ENCODE measurements at regions not wholly inside any gene's neighbourhood (a gene's known extent, or its start where the extent isn't known, plus 50 kb on each side); places are given as distances from the start of the nearest gene placed in this dataset.

GRCh38 chr3:94525043-94525442, 462.2 kb downstream of the NSUN3 start:
- no peaks in the 10 kb centered on the region for H3K9me3 Mint-ChIP-seq
- TF ChIP-seq, protein P1, sequence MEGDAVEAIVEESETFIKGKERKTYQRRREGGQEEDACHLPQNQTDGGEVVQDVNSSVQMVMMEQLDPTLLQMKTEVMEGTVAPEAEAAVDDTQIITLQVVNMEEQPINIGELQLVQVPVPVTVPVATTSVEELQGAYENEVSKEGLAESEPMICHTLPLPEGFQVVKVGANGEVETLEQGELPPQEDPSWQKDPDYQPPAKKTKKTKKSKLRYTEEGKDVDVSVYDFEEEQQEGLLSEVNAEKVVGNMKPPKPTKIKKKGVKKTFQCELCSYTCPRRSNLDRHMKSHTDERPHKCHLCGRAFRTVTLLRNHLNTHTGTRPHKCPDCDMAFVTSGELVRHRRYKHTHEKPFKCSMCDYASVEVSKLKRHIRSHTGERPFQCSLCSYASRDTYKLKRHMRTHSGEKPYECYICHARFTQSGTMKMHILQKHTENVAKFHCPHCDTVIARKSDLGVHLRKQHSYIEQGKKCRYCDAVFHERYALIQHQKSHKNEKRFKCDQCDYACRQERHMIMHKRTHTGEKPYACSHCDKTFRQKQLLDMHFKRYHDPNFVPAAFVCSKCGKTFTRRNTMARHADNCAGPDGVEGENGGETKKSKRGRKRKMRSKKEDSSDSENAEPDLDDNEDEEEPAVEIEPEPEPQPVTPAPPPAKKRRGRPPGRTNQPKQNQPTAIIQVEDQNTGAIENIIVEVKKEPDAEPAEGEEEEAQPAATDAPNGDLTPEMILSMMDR (conservative IDR thresholded peaks at IDR 0.05) = peak; percentile 64
- peak; percentile 21 for DNase-seq (ENCODE audit: low read depth, low spot score)
- H3K4me1 Mint-ChIP-seq = peaks cover 29% of the 10 kb centered on the region
- no peaks in the 10 kb centered on the region for H3K27me3 Mint-ChIP-seq (ENCODE audit: low read depth)
- no peaks in the 10 kb centered on the region for H3K36me3 Mint-ChIP-seq (ENCODE audit: low read depth)
- no peak overlapping the region for H3K4me3 Mint-ChIP-seq
- H3K27ac Mint-ChIP-seq (ENCODE audit: unreplicated experiment) = no peak overlapping the region

- no peaks in the 10 kb centered on the region for H3K36me3 Mint-ChIP-seq (ENCODE audit: low read depth)
- H3K4me3 Mint-ChIP-seq = no peak overlapping the region
- H3K27me3 Mint-ChIP-seq (ENCODE audit: low read depth) = no peaks in the 10 kb centered on the region
- TF ChIP-seq, protein P1 (conservative IDR thresholded peaks at IDR 0.05) = no peak
- DNase-seq (ENCODE audit: low read depth, low spot score) = no peak
- peaks cover 13% of the 10 kb centered on the region for H3K4me1 Mint-ChIP-seq
- H3K27ac Mint-ChIP-seq (ENCODE audit: unreplicated experiment) = no peak overlapping the region
- no peaks in the 10 kb centered on the region for H3K9me3 Mint-ChIP-seq
These were observed 467.0 kb downstream of the NSUN3 start for GRCh38 chr3:94529816-94530215.

GRCh38 chr3:94532951-94533350, 470.1 kb downstream of the NSUN3 start:
- no peak overlapping the region for H3K27ac Mint-ChIP-seq (ENCODE audit: unreplicated experiment)
- peaks cover 4% of the 10 kb centered on the region for H3K4me1 Mint-ChIP-seq
- no peaks in the 10 kb centered on the region for H3K9me3 Mint-ChIP-seq
- no peak overlapping the region for H3K4me3 Mint-ChIP-seq
- no peaks in the 10 kb centered on the region for H3K27me3 Mint-ChIP-seq (ENCODE audit: low read depth)
- TF ChIP-seq, protein P1 (conservative IDR thresholded peaks at IDR 0.05) = no peak
- H3K36me3 Mint-ChIP-seq (ENCODE audit: low read depth) = no peaks in the 10 kb centered on the region
- no peak for DNase-seq (ENCODE audit: low read depth, low spot score)

GRCh38 chr3:94539937-94540336, 477.1 kb downstream of the NSUN3 start:
- no peak for DNase-seq (ENCODE audit: low read depth, low spot score)
- Mint-ChIP-seq H3K36me3 (ENCODE audit: low read depth) (no peaks in the 10 kb centered on the region), H3K27ac (ENCODE audit: unreplicated experiment) (no peak overlapping the region), H3K4me1 (peaks cover 12% of the 10 kb centered on the region), H3K27me3 (ENCODE audit: low read depth) (no peaks in the 10 kb centered on the region), H3K9me3 (no peaks in the 10 kb centered on the region), H3K4me3 (no peak overlapping the region)
- TF ChIP-seq, protein P1 (conservative IDR thresholded peaks at IDR 0.05) = no peak

DNA sequence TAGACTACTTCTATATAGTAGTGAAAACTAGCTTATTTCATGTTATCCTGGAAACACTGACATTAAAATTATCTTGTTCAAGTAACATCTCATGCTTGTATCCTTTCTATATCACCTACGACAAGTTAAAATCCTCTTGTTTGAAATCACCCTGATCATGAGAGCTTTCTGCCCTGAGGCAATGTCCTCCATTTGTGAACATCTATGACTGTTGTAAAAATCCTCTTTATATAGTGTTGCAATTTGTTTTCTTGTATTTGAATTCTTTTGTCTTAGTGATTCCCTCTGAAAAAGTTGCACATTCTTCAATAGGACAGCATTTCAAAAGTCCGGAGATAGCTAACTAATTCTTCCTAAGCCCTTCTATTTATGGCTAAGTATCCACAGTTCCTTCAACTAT, 480.3 kb downstream of the NSUN3 start:
- Mint-ChIP-seq H3K9me3 (no peaks in the 10 kb centered on the region), H3K27ac (ENCODE audit: unreplicated experiment) (no peak overlapping the region), H3K4me1 (peaks cover 8% of the 10 kb centered on the region), H3K4me3 (no peak overlapping the region), H3K36me3 (ENCODE audit: low read depth) (peaks cover under 1% of the 10 kb centered on the region), H3K27me3 (ENCODE audit: low read depth) (no peaks in the 10 kb centered on the region)
- no peak for DNase-seq (ENCODE audit: low read depth, low spot score)
- TF ChIP-seq, protein P1 (conservative IDR thresholded peaks at IDR 0.05) = no peak

Data from neural crest cell (in vitro differentiated cells).